ENCODE measurements at regions not wholly inside any gene's neighbourhood (a gene's known extent, or its start where the extent isn't known, plus 50 kb on each side); places are given as distances from the start of the nearest gene placed in this dataset.

DNA sequence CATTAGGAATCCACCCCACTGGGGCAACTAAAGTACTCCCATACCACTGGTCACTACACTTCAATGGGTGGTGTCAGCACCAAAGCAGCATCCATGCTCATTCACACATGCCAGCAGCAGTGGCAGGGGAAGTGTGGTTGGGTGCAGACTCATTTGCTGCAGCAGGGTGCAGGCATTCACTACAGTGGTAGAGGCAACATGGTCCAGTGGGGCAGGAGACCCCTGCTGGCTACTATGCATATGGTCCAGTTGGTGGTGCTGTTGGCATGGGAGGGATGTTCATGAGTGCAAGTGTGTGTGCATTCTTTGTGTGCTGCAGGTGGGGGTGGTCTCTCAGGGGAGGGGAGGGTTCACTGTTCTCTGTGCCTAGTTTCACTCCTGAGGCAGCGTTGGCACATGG, 908.4 kb upstream of the NOVA1 start:
- TF ChIP-seq, protein P1, sequence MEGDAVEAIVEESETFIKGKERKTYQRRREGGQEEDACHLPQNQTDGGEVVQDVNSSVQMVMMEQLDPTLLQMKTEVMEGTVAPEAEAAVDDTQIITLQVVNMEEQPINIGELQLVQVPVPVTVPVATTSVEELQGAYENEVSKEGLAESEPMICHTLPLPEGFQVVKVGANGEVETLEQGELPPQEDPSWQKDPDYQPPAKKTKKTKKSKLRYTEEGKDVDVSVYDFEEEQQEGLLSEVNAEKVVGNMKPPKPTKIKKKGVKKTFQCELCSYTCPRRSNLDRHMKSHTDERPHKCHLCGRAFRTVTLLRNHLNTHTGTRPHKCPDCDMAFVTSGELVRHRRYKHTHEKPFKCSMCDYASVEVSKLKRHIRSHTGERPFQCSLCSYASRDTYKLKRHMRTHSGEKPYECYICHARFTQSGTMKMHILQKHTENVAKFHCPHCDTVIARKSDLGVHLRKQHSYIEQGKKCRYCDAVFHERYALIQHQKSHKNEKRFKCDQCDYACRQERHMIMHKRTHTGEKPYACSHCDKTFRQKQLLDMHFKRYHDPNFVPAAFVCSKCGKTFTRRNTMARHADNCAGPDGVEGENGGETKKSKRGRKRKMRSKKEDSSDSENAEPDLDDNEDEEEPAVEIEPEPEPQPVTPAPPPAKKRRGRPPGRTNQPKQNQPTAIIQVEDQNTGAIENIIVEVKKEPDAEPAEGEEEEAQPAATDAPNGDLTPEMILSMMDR (IDR thresholded peaks at IDR 0.05): no peak
- TF ChIP-seq POLR2AphosphoS5 (IDR thresholded peaks at IDR 0.05; ENCODE audit: low read depth, low read length) (no peak), TCF7L2 (IDR thresholded peaks at IDR 0.05; ENCODE audit: low read depth, low read length) (no peak), SIN3A (IDR thresholded peaks at IDR 0.05; ENCODE audit: borderline replicate concordance, insufficient read depth, low read depth, low read length) (no peak)
- TF ChIP-seq, protein P2, sequence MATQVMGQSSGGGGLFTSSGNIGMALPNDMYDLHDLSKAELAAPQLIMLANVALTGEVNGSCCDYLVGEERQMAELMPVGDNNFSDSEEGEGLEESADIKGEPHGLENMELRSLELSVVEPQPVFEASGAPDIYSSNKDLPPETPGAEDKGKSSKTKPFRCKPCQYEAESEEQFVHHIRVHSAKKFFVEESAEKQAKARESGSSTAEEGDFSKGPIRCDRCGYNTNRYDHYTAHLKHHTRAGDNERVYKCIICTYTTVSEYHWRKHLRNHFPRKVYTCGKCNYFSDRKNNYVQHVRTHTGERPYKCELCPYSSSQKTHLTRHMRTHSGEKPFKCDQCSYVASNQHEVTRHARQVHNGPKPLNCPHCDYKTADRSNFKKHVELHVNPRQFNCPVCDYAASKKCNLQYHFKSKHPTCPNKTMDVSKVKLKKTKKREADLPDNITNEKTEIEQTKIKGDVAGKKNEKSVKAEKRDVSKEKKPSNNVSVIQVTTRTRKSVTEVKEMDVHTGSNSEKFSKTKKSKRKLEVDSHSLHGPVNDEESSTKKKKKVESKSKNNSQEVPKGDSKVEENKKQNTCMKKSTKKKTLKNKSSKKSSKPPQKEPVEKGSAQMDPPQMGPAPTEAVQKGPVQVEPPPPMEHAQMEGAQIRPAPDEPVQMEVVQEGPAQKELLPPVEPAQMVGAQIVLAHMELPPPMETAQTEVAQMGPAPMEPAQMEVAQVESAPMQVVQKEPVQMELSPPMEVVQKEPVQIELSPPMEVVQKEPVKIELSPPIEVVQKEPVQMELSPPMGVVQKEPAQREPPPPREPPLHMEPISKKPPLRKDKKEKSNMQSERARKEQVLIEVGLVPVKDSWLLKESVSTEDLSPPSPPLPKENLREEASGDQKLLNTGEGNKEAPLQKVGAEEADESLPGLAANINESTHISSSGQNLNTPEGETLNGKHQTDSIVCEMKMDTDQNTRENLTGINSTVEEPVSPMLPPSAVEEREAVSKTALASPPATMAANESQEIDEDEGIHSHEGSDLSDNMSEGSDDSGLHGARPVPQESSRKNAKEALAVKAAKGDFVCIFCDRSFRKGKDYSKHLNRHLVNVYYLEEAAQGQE (IDR thresholded peaks at IDR 0.05; ENCODE audit: insufficient read depth in 1 of 2, low read depth in 2 of 2, low read length in 1 of 2): no peak
- no peaks in the 10 kb centered on the region for H3K27me3 ChIP-seq (ENCODE audit: control insufficient read depth, insufficient read depth, low read length)
- in situ Hi-C loops (cut with HindIII; ENCODE audit: low pct_unique_long_range_greater_than_20kb, low sequenced_read_pairs): no loop called here
- no peak for DNase-seq (ENCODE audit: low read depth, low spot score)
- no peaks in the 10 kb centered on the region for H3K36me3 ChIP-seq (ENCODE audit: control insufficient read depth, insufficient read depth, low read length)
- ATAC-seq: no peak
- H3K27ac ChIP-seq (ENCODE audit: low read length): no peak overlapping the region
- BruUV-seq (replicated peaks): no TSS peak
- intact Hi-C loops (cut with micrococcal nuclease; ENCODE audit: unreplicated experiment): no loop called here
- H3K9me3 ChIP-seq (ENCODE audit: control insufficient read depth, insufficient read depth, low read depth, low read length): peaks cover 2% of the 10 kb centered on the region; the same call in 1 of the 2 replicates
- ChIA-PET CTCF (no interaction called here), POLR2A (no interaction called here)
- H3K4me3 ChIP-seq (ENCODE audit: low read depth in 2 of 2, low read length in 2 of 2): no peak overlapping the region
- no peaks in the 10 kb centered on the region for H3K4me1 ChIP-seq (ENCODE audit: control insufficient read depth, insufficient read depth, low read length)

DNA sequence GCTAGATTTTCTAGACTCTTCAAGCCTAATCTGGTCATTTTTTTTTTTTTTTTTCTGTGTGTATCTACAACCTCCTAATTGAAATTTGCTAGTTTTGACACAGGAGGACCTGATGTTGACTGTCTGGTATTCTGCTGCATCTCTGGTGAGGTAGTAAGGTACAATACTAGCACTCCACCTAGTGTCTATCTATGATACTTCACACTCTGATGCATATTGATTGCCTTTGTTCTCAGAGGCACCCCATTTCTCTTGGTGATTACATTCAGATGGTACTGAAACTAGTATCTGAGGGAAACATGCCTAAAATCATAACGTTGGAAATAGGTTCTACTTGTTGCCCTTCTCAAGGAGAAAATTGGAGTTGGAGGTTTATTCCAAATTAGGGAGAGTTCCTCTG, 930.5 kb upstream of the NOVA1 start:
- Histone ChIP-seq H3K4me3 (ENCODE audit: low read depth in 2 of 2, low read length in 2 of 2) (no peak overlapping the region), H3K27me3 (ENCODE audit: control insufficient read depth, insufficient read depth, low read length) (no peaks in the 10 kb centered on the region), H3K9me3 (ENCODE audit: control insufficient read depth, insufficient read depth, low read depth, low read length) (no peaks in the 10 kb centered on the region), H3K27ac (ENCODE audit: low read length) (no peak overlapping the region), H3K36me3 (ENCODE audit: control insufficient read depth, insufficient read depth, low read length) (no peaks in the 10 kb centered on the region), H3K4me1 (ENCODE audit: control insufficient read depth, insufficient read depth, low read length) (no peaks in the 10 kb centered on the region)
- TF ChIP-seq, protein P2 (IDR thresholded peaks at IDR 0.05; ENCODE audit: insufficient read depth in 1 of 2, low read depth in 2 of 2, low read length in 1 of 2): no peak
- TF ChIP-seq, protein P1 (IDR thresholded peaks at IDR 0.05): peak; percentile 21; the same call in 1 of the 2 replicates
- ATAC-seq: no peak
- DNase-seq (ENCODE audit: low read depth, low spot score): peak; percentile 17
- ChIA-PET CTCF (no interaction called here), POLR2A (no interaction called here)
- no TSS peak for BruUV-seq (replicated peaks)
- in situ Hi-C loops (cut with HindIII; ENCODE audit: low pct_unique_long_range_greater_than_20kb, low sequenced_read_pairs) (no loop called here), intact Hi-C loops (cut with micrococcal nuclease; ENCODE audit: unreplicated experiment) (no loop called here)
